H9 (cell line): ENCODE measurements at regions not wholly inside any gene's neighbourhood (a gene's known extent, or its start where the extent isn't known, plus 50 kb on each side); places are given as distances from the start of the nearest gene placed in this dataset.

ENCODE experiments used
- DNase-seq: peaks from one replicate; pipeline ENCODE4 v3.0.0-alpha.2; 2017
- H2AFZ ChIP-seq: one replicate; pipeline ENCODE4 v1.6.1; 2013; ENCODE audit warnings: mild to moderate bottlenecking, low read length, control low read depth, moderate library complexity
- H2AK5ac ChIP-seq: 2 replicates; pipeline ENCODE4 v1.6.1; 2013; ENCODE audit warnings: low read length, control low read depth, mixed read lengths; ENCODE audit not compliant: insufficient read length
- H2BK120ac ChIP-seq: one replicate; pipeline ENCODE4 v1.6.1; 2013; ENCODE audit warnings: low read depth, mild to moderate bottlenecking, low read length, control low read depth, inconsistent platforms; ENCODE audit not compliant: poor library complexity, severe bottlenecking
- H2BK12ac ChIP-seq: 2 replicates; pipeline ENCODE4 v1.6.1; 2013; ENCODE audit warnings: low read length, control low read depth, mixed read lengths, low read depth; ENCODE audit not compliant: insufficient read length
- H2BK15ac ChIP-seq: 2 replicates; pipeline ENCODE4 v1.6.1; 2013; ENCODE audit warnings: low read depth, low read length, control low read depth
- H2BK20ac ChIP-seq: one replicate; pipeline ENCODE4 v1.6.1; 2013; ENCODE audit warnings: low read depth, mild to moderate bottlenecking, low read length, control low read depth, inconsistent platforms; ENCODE audit not compliant: poor library complexity, severe bottlenecking
- H2BK5ac ChIP-seq: 2 replicates; pipeline ENCODE4 v1.6.1; 2013; ENCODE audit warnings: low read length, control low read depth, mixed read lengths; ENCODE audit not compliant: insufficient read length
- H3K14ac ChIP-seq: 2 replicates; pipeline ENCODE4 v1.6.1; 2013; ENCODE audit warnings: low read length, control low read depth; ENCODE audit not compliant: insufficient read depth
- H3K18ac ChIP-seq: 2 replicates; pipeline ENCODE4 v1.6.1; 2013; ENCODE audit warnings: low read depth, mild to moderate bottlenecking, mixed read lengths, low read length, control low read depth; ENCODE audit not compliant: insufficient read length
- H3K23ac ChIP-seq: 2 replicates; pipeline ENCODE4 v1.6.1; 2013; ENCODE audit warnings: low read length, control low read depth, mixed read lengths, low read depth; ENCODE audit not compliant: insufficient read length
- H3K23me2 ChIP-seq: 2 replicates; pipeline ENCODE4 v1.6.1; 2013; ENCODE audit warnings: low read depth, mild to moderate bottlenecking, mixed read lengths, low read length, control low read depth; ENCODE audit not compliant: insufficient read length, poor library complexity, severe bottlenecking
- H3K27ac ChIP-seq: 2 replicates; pipeline ENCODE4 v1.5.1; 2013; ENCODE audit warnings: low read length, control low read depth, mixed read lengths, low read depth; ENCODE audit not compliant: insufficient read length
- H3K27me3 ChIP-seq: 2 replicates; pipeline ENCODE4 v1.6.1; 2013; ENCODE audit warnings: low read length, control low read depth, inconsistent platforms; ENCODE audit not compliant: insufficient read depth
- H3K4ac ChIP-seq: 2 replicates; pipeline ENCODE4 v1.6.1; 2013; ENCODE audit warnings: low read depth, mild to moderate bottlenecking, control low read depth, inconsistent platforms, low read length, moderate library complexity
- H3K4me1 ChIP-seq: 2 replicates; pipeline ENCODE4 v1.6.1; 2013; ENCODE audit warnings: low read length, control low read depth, inconsistent platforms; ENCODE audit not compliant: insufficient read depth
- H3K4me2 ChIP-seq: 2 replicates; pipeline ENCODE4 v1.6.1; 2013; ENCODE audit warnings: low read length, control low read depth, mixed read lengths; ENCODE audit not compliant: insufficient read length, insufficient read depth
- H3K56ac ChIP-seq: 2 replicates; pipeline ENCODE4 v1.6.1; 2013; ENCODE audit warnings: low read depth, mild to moderate bottlenecking, mixed read lengths, low read length, control low read depth; ENCODE audit not compliant: insufficient read length
- H3K79me1 ChIP-seq: 2 replicates; pipeline ENCODE4 v1.6.1; 2013; ENCODE audit warnings: low read depth, mild to moderate bottlenecking, moderate library complexity, low read length, control low read depth, inconsistent platforms; ENCODE audit not compliant: insufficient read depth, poor library complexity, severe bottlenecking
- H3K79me2 ChIP-seq: 2 replicates; pipeline ENCODE4 v1.6.1; 2013; ENCODE audit warnings: low read length, control low read depth, inconsistent platforms; ENCODE audit not compliant: insufficient read depth
- H3K9ac ChIP-seq: 2 replicates; pipeline ENCODE4 v1.6.1; 2013; ENCODE audit warnings: low read length, control low read depth, mixed read lengths; ENCODE audit not compliant: insufficient read length; ENCODE audit errors: extremely low read depth
- H3K9me3 ChIP-seq: one replicate; pipeline ENCODE4 v1.6.1; 2013; ENCODE audit warnings: low read depth, low read length, inconsistent platforms; ENCODE audit not compliant: control insufficient read depth
- H3T11ph ChIP-seq: one replicate; pipeline ENCODE4 v1.6.1; 2013; ENCODE audit warnings: mild to moderate bottlenecking, low read length, control low read depth, inconsistent platforms
- H4K20me1 ChIP-seq: one replicate; pipeline ENCODE4 v1.6.1; 2013; ENCODE audit not compliant: control insufficient read depth, insufficient read length, insufficient read depth
- H4K5ac ChIP-seq: 2 replicates; pipeline ENCODE4 v1.6.1; 2013; ENCODE audit warnings: low read depth, mild to moderate bottlenecking, mixed read lengths, low read length, control low read depth; ENCODE audit not compliant: insufficient read length
- H4K8ac ChIP-seq: replicated peaks from 2 replicates; pipeline ENCODE4 v1.6.1; 2013; ENCODE audit warnings: low read length, control low read depth, mixed read lengths, low read depth; ENCODE audit not compliant: insufficient read length
- H4K91ac ChIP-seq: 2 replicates; pipeline ENCODE4 v1.6.1; 2013; ENCODE audit warnings: low read depth, mild to moderate bottlenecking, moderate library complexity, mixed read lengths, low read length, control low read depth; ENCODE audit not compliant: insufficient read length
- H3K27ac Mint-ChIP-seq, 3 experiments: 2 replicates in 2 of 3; 3 replicates in 1 of 3; pipeline ENCODE4 v1.8.0; 2020 to 2021; ENCODE audit warnings: mixed read lengths in 3 of 3, mild to moderate bottlenecking in 1 of 3, moderate library complexity in 1 of 3
- H3K27me3 Mint-ChIP-seq: 2 replicates; pipeline ENCODE4 v1.8.0; 2021; ENCODE audit warnings: low read depth, mild to moderate bottlenecking, moderate library complexity, mixed read lengths
- H3K36me3 Mint-ChIP-seq, 3 experiments: 2 replicates in 2 of 3; 3 replicates in 1 of 3; pipeline ENCODE4 v1.8.0; 2020 to 2021; ENCODE audit warnings: low read depth in 3 of 3, mixed read lengths in 3 of 3; ENCODE audit not compliant: insufficient read depth in 1 of 3
- H3K4me1 Mint-ChIP-seq, 2 experiments: 2 replicates each; pipeline ENCODE4 v1.8.0; 2020; ENCODE audit warnings: mixed read lengths in 2 of 2
- H3K4me3 Mint-ChIP-seq, 2 experiments: 2 replicates in 1 of 2; 3 replicates in 1 of 2; pipeline ENCODE4 v1.8.0; 2020 to 2021; ENCODE audit warnings: mild to moderate bottlenecking in 2 of 2, mixed read lengths in 2 of 2, moderate library complexity in 1 of 2
- H3K9me3 Mint-ChIP-seq, 2 experiments: 2 replicates in 1 of 2; 3 replicates in 1 of 2; pipeline ENCODE4 v1.8.0; 2020; ENCODE audit warnings: mild to moderate bottlenecking in 2 of 2, mixed read lengths in 2 of 2, moderate library complexity in 1 of 2
- CTCF ChIP-seq: fragments of 200-600 bp; sonication (generic); conservative IDR thresholded peaks from 3 replicates; pipeline ENCODE4 v1.8.0; 2021; ENCODE audit warnings: antibody characterized with exemption, mild to moderate bottlenecking
- WGBS: extraction: QIAGEN DNeasy Blood & Tissue Kit; methylation state at CpG from one replicate; pipeline ENCODE4 v1.1.7; 2013; ENCODE audit warnings: missing lambda C conversion rate, low lambda C conversion rate, mixed read lengths; ENCODE audit not compliant: insufficient read length; ENCODE audit errors: extremely low coverage; 5-methylcytosine and 5-hydroxymethylcytosine counted together

- no peak overlapping the region for H3K4me3 Mint-ChIP-seq
- H3K27me3 ChIP-seq: no peaks in the 10 kb centered on the region
- no peaks in the 10 kb centered on the region for H3K23me2 ChIP-seq
- H2AK5ac ChIP-seq: no peak overlapping the region
- H3K23ac ChIP-seq: no peak overlapping the region
- no peak overlapping the region for H4K91ac ChIP-seq
- no peak for TF ChIP-seq CTCF
- no peak overlapping the region for H3K27ac Mint-ChIP-seq
- no peak overlapping the region for H2AFZ ChIP-seq
- no peak overlapping the region for H3K9ac ChIP-seq
- H4K5ac ChIP-seq: no peak overlapping the region
- H3K56ac ChIP-seq: no peak overlapping the region
- WGBS: no CpG with 5 or more reads among the region's 3 CpGs
- H3K9me3 Mint-ChIP-seq: no peaks in the 10 kb centered on the region
- H3K4me1 Mint-ChIP-seq: peaks cover 4 to 6% of the 10 kb centered on the region in 2 experiments; a peak in 1 of 4 replicates
- DNase-seq: no peak
- no peaks in the 10 kb centered on the region for H3K36me3 Mint-ChIP-seq
- no peak overlapping the region for H3K18ac ChIP-seq
- no peaks in the 10 kb centered on the region for H3K9me3 ChIP-seq
- no peaks in the 10 kb centered on the region for H3K27me3 Mint-ChIP-seq
- H2BK15ac ChIP-seq: no peak overlapping the region
- H3K4me2 ChIP-seq: no peak overlapping the region
- H3T11ph ChIP-seq: no peak overlapping the region
- no peak overlapping the region for H3K14ac ChIP-seq
- no peak overlapping the region for H3K4ac ChIP-seq
- no peak overlapping the region for H2BK12ac ChIP-seq
- no peaks in the 10 kb centered on the region for H3K79me2 ChIP-seq
- no peak overlapping the region for H2BK5ac ChIP-seq
- H2BK20ac ChIP-seq: no peak overlapping the region
- no peak overlapping the region for H3K27ac ChIP-seq
- no peaks in the 10 kb centered on the region for H4K20me1 ChIP-seq
- H3K4me1 ChIP-seq: no peaks in the 10 kb centered on the region
- no peak overlapping the region for H2BK120ac ChIP-seq
- no peaks in the 10 kb centered on the region for H3K79me1 ChIP-seq
- H4K8ac ChIP-seq: no peak overlapping the region
Measured at GRCh38 chr10:32171204-32171603, 115.0 kb upstream of the KIF5B start.
